AG04449 (cell line): ENCODE measurements at regions not wholly inside any gene's neighbourhood (a gene's known extent, or its start where the extent isn't known, plus 50 kb on each side); places are given as distances from the start of the nearest gene placed in this dataset.

Experiments
- CTCF ChIA-PET: fragments of 350-600 bp; formaldehyde crosslinking; extraction: SDS; loops from one replicate; lab custom pipeline; 2021; ENCODE audit warnings: antibody characterized with exemption; lab: Yijun Ruan, JAX
- POLR2A ChIA-PET: fragments of 400-600, 350-600 bp; formaldehyde crosslinking; extraction: SDS; loops from one replicate; lab custom pipeline; 2020; ENCODE audit warnings: antibody characterized with exemption, inconsistent platforms; lab: Yijun Ruan, JAX
- DNase-seq: peaks from one replicate; pipeline ENCODE4 v3.0.0-alpha.2; 2010; ENCODE audit warnings: low read depth, low spot score
- H3K4me3 ChIP-seq: 2 replicates; pipeline ENCODE4 v1.5.1; 2011; ENCODE audit warnings: low read depth, mild to moderate bottlenecking, control low read depth, low read length
- TF ChIP-seq, protein P1 (sequence below): IDR thresholded peaks from one replicate; pipeline ENCODE4 v1.5.1; 2011; ENCODE audit warnings: mild to moderate bottlenecking, moderate library complexity, low read length, control low read depth, inconsistent platforms; ENCODE audit not compliant: insufficient read depth; ENCODE audit errors: missing control alignments

DNA sequence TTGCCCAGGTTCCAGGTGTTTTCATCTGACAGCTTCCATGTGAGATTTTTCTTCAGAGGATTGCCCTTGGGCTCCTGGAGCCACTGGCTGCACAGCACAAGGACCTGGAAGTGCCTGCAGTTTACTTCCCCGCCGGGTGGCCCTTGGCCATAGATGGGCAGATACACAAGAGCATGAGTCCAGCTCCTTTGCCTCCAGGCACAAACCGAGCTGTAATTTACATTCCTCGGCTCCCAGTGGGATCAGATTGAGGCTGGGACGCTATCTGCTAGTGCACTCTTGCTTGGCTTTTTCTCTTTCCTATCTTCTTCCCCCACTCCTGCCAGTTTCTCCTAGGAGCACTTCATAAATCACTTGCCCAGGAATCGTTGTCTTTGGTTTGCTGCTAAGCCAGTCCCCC is 85.4 kb upstream of the RALY start:
- no peak overlapping the region for H3K4me3 ChIP-seq
- CTCF ChIA-PET: interaction anchor here (0.6 to 1.8 kb wide), 3 partner anchors 8 to 113 kb away, joined by 3 to 5 read pairs (median 5); no protein-coding TSS in a partner anchor
- TF ChIP-seq, protein P1, sequence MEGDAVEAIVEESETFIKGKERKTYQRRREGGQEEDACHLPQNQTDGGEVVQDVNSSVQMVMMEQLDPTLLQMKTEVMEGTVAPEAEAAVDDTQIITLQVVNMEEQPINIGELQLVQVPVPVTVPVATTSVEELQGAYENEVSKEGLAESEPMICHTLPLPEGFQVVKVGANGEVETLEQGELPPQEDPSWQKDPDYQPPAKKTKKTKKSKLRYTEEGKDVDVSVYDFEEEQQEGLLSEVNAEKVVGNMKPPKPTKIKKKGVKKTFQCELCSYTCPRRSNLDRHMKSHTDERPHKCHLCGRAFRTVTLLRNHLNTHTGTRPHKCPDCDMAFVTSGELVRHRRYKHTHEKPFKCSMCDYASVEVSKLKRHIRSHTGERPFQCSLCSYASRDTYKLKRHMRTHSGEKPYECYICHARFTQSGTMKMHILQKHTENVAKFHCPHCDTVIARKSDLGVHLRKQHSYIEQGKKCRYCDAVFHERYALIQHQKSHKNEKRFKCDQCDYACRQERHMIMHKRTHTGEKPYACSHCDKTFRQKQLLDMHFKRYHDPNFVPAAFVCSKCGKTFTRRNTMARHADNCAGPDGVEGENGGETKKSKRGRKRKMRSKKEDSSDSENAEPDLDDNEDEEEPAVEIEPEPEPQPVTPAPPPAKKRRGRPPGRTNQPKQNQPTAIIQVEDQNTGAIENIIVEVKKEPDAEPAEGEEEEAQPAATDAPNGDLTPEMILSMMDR: no peak
- DNase-seq: no peak
- POLR2A ChIA-PET: interaction anchor here (1.0 kb wide), 1 partner anchor 11 kb away, joined by 4 read pairs; no protein-coding TSS in a partner anchor

DNA sequence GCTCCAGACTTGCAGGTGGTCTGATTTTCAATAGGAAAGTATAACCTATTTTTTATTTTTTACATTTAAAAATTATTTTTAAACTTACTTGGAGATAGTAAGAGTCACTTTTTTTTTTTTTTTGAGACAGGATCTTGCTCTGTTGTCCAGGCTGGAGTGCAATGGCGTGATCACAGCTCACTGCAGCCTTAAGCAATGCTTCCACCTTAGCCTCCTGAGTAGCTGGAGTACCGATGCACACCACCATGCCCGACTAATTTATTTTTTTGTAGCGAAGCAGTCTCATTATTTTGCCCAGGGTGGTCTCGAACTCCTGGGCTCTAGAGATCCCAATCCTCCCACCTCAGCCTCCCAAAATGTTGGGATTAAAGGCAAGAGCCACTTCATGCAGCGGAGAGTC is 84.8 kb upstream of the RALY start:
- ChIA-PET POLR2A (interaction anchor here (1.0 kb wide), 1 partner anchor 12 kb away, joined by 4 read pairs; no protein-coding TSS in a partner anchor), CTCF (interaction anchor here (1.8 kb wide), 1 partner anchor 15 kb away, joined by 5 read pairs; no protein-coding TSS in a partner anchor)
- DNase-seq: no peak
- H3K4me3 ChIP-seq: no peak overlapping the region
- TF ChIP-seq, protein P1: no peak

DNA sequence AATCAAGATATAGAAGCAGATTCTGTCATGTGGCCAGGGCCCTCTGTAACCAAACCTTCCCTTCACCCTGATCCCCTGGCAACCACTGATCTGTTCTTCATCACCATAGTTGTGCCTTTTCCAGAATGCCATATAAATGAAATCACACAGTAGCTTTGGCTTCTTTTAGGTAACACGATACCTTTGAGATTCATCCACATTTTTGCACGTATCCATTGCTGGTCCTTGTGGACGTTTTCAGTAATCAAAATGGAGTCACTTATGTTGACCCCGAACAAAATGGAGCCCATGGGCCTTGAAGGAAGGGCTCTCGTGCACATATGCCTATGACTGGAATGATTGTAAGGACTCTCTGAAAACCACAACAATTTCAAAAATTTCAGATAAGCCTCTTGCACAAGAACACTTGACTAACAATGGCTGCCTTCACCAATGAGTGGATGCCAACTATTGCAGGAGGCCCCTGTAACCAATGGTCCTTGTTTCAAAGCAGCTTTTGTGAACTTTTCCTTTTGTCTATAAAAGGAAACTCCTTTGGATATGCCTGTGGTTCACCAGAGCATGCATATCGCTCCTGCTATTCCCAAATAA is 84.3 kb upstream of the RALY start:
- peak; percentile 80 for DNase-seq
- ChIA-PET CTCF (no interaction called here), POLR2A (interaction anchor here (0.6 kb wide), 1 partner anchor 182 kb away, joined by 3 read pairs; no protein-coding TSS in a partner anchor)

GRCh38 chr20:33910056-33910455 is 83.7 kb upstream of the RALY start:
- TF ChIP-seq, protein P1: no peak
- ChIA-PET CTCF (interaction anchor here (1.1 to 1.9 kb wide), 2 partner anchors 112 to 159 kb away, joined by 3 to 9 read pairs; no protein-coding TSS in a partner anchor), POLR2A (interaction anchor here (0.6 kb wide), 1 partner anchor 182 kb away, joined by 3 read pairs; no protein-coding TSS in a partner anchor)
- DNase-seq: no peak
- H3K4me3 ChIP-seq: no peak overlapping the region

More for the DNA sequence above, 84.3 kb upstream of the RALY start:
- H3K4me3 ChIP-seq: no peak overlapping the region
- TF ChIP-seq, protein P1: no peak

- TF ChIP-seq, protein P1: no peak
- H3K4me3 ChIP-seq: no peak overlapping the region
- ChIA-PET CTCF (interaction anchor here (1.1 to 1.9 kb wide), 3 partner anchors 9 to 159 kb away, joined by 3 to 9 read pairs (median 3); no protein-coding TSS in a partner anchor), POLR2A (no interaction called here)
- DNase-seq: no peak
These were observed 83.0 kb upstream of the RALY start for GRCh38 chr20:33910529-33911327.
